ENCODE measurements at regions not wholly inside any gene's neighbourhood (a gene's known extent, or its start where the extent isn't known, plus 50 kb on each side); places are given as distances from the start of the nearest gene placed in this dataset.

DNA sequence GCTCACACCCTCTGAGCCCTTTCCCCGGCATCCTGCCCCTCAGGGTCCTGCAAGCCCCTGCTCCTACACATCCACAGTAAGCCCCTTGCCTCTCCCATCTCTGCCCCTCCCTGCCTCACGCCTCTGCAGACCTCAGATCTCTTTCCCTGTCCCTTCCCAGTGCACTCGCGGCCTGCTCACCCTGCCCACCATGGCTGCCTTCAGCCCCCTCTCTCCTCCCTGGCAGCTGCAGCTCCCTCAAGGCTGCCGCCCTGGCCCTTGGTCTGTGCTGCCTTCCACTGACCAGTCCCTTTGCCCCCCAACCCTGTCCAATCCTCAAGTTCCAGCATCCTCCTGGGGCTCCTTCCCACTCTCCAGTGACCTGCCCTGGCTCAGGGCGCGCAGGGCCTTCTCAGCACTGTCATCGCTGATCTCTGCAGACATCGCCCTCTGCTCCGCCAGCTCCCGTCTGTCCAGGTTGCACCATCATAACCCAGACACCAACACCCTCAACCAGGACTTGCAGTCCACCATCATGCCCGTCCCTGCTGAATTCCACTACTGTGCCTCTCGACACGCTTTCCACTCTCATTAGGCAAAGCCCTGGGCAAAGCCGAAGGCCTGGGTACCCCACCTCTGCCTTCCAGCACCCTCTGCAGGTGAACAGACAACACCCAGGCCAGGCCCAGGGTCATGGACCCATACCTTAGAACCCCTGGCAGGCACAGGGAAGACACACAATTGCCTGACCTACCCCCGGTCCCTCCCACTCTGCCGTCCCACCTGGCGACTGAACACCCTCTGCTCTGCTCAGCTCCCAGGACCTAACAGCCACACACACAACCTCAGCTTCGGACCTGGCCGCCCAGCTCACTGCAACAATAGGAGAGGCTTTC, 97.8 kb upstream of the RUFY1 start:
- intact Hi-C loops (cut with micrococcal nuclease) (no loop called here), in situ Hi-C loops (cut with MboI) (no loop called here)
- FAIRE-seq (no peak), DNase-seq (ENCODE audit: extremely low read depth in 1 of 4, low spot score in 3 of 4) (no peak), ATAC-seq (no peak)
- no peak overlapping the region for H3K4me3 ChIP-seq
- ChIA-PET CTCF (ENCODE audit: low intra/inter-chr PET ratio) (no interaction called here), POLR2A (interaction anchor here (0.6 kb wide), 2 partner anchors 166 to 206 kb away, joined by 3 read pairs; no protein-coding TSS in a partner anchor)
- BruUV-seq (replicated peaks): no TSS peak
- H3K9me3 ChIP-seq (replicated peaks; ENCODE audit: control insufficient read depth, insufficient read depth, low read depth, low read length): peaks cover 1% of the 10 kb centered on the region
- TF ChIP-seq ZNF134 (CRISPR knock-in tag; conservative IDR thresholded peaks at IDR 0.05): no peak
- TF ChIP-seq BCL6 (CRISPR knock-in tag; IDR thresholded peaks at IDR 0.05): no peak
- TF ChIP-seq, protein P1, sequence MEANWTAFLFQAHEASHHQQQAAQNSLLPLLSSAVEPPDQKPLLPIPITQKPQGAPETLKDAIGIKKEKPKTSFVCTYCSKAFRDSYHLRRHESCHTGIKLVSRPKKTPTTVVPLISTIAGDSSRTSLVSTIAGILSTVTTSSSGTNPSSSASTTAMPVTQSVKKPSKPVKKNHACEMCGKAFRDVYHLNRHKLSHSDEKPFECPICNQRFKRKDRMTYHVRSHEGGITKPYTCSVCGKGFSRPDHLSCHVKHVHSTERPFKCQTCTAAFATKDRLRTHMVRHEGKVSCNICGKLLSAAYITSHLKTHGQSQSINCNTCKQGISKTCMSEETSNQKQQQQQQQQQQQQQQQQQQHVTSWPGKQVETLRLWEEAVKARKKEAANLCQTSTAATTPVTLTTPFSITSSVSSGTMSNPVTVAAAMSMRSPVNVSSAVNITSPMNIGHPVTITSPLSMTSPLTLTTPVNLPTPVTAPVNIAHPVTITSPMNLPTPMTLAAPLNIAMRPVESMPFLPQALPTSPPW (CRISPR knock-in tag; IDR thresholded peaks at IDR 0.05): no peak
- H3K27me3 ChIP-seq (ENCODE audit: control insufficient read depth in 2 of 2, insufficient read depth in 2 of 2, low read length in 2 of 2): no peaks in the 10 kb centered on the region; a peak in 2 of 5 replicates
- no peaks in the 10 kb centered on the region; a peak in 1 of 5 replicates for H3K4me1 ChIP-seq (replicated peaks in 1 of 2; ENCODE audit: control insufficient read depth in 2 of 2, insufficient read depth in 2 of 2, low read length in 2 of 2)
- H3K4me2 ChIP-seq (ENCODE audit: insufficient read depth, low read length): no peak overlapping the region
- no peaks in the 10 kb centered on the region for H4K20me1 ChIP-seq (replicated peaks; ENCODE audit: control insufficient read depth, insufficient read depth, low read length)
- H3K36me3 ChIP-seq (ENCODE audit: control insufficient read depth, insufficient read depth, low read length): no peaks in the 10 kb centered on the region
- 2% methylated on average over 16 of the region's 20 CpGs for WGBS (ENCODE audit: insufficient coverage, low coverage, missing lambda C conversion rate)
- no peaks in the 10 kb centered on the region for H3K79me2 ChIP-seq (ENCODE audit: control insufficient read depth, insufficient read depth, low read length)
- no peak overlapping the region for H2AFZ ChIP-seq (ENCODE audit: low read depth, low read length)
- no peak overlapping the region for H3K27ac ChIP-seq (ENCODE audit: extremely low read depth, low read depth, low read length)
- no peaks in the 10 kb centered on the region for H3K9me1 ChIP-seq (ENCODE audit: control insufficient read depth, insufficient read depth, low read length)
- H3K9ac ChIP-seq (ENCODE audit: insufficient read depth in 1 of 2, low read depth in 2 of 2, low read length in 2 of 2): no peak overlapping the region

DNA sequence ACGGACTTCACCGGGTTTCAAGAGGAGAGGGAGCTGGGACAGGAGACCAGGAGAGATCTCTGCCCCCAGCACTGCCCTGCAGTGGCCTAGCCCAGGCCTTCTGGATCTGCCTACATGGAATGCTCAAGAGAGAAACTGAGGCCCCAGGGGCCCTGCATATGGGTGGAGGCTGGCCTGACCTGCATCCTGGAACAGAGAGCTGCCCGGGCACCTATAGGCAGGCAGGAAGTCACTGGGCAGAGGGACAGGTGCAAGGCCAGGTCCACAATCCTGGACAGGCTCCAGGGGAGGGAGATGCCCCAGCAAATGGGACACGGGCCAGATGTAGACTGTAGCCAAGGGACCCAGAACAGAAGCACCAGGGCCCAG, 98.5 kb upstream of the RUFY1 start:
- H2AFZ ChIP-seq (ENCODE audit: low read depth, low read length): no peak overlapping the region
- no peaks in the 10 kb centered on the region; a peak in 1 of 5 replicates for H3K4me1 ChIP-seq (replicated peaks in 1 of 2; ENCODE audit: control insufficient read depth in 2 of 2, insufficient read depth in 2 of 2, low read length in 2 of 2)
- H3K36me3 ChIP-seq (ENCODE audit: control insufficient read depth, insufficient read depth, low read length): no peaks in the 10 kb centered on the region
- H3K4me3 ChIP-seq: no peak overlapping the region
- no peak overlapping the region for H3K27ac ChIP-seq (ENCODE audit: extremely low read depth, low read depth, low read length)
- no peak overlapping the region for H3K9ac ChIP-seq (ENCODE audit: insufficient read depth in 1 of 2, low read depth in 2 of 2, low read length in 2 of 2)
- DNase-seq (ENCODE audit: extremely low read depth in 1 of 4, low spot score in 3 of 4) (no peak), FAIRE-seq (no peak), ATAC-seq (no peak)
- ChIA-PET CTCF (ENCODE audit: low intra/inter-chr PET ratio) (no interaction called here), POLR2A (interaction anchor here (0.6 kb wide), 1 partner anchor 208 kb away, joined by 3 read pairs; no protein-coding TSS in a partner anchor)
- no peaks in the 10 kb centered on the region; a peak in 1 of 5 replicates for H3K27me3 ChIP-seq (ENCODE audit: control insufficient read depth in 2 of 2, insufficient read depth in 2 of 2, low read length in 2 of 2)
- intact Hi-C loops (cut with micrococcal nuclease): no loop called here
- in situ Hi-C loops (cut with MboI): no loop called here
- peaks cover 1% of the 10 kb centered on the region for H3K9me3 ChIP-seq (replicated peaks; ENCODE audit: control insufficient read depth, insufficient read depth, low read depth, low read length)
- H3K4me2 ChIP-seq (ENCODE audit: insufficient read depth, low read length): no peak overlapping the region
- 2% methylated on average over 4 of the region's 4 CpGs for WGBS (ENCODE audit: insufficient coverage, low coverage, missing lambda C conversion rate)
- H4K20me1 ChIP-seq (replicated peaks; ENCODE audit: control insufficient read depth, insufficient read depth, low read length): no peaks in the 10 kb centered on the region
- BruUV-seq (replicated peaks): no TSS peak
- no peaks in the 10 kb centered on the region for H3K79me2 ChIP-seq (ENCODE audit: control insufficient read depth, insufficient read depth, low read length)
- H3K9me1 ChIP-seq (ENCODE audit: control insufficient read depth, insufficient read depth, low read length): no peaks in the 10 kb centered on the region
- TF ChIP-seq ZNF655 (CRISPR knock-in tag; IDR thresholded peaks at IDR 0.05) (no peak), POLR2A (conservative IDR thresholded peaks at IDR 0.05) (no peak), TAF1 (IDR thresholded peaks at IDR 0.05; ENCODE audit: control insufficient read depth, extremely low read depth, insufficient read depth, low read length, severe bottlenecking) (no peak), FOS (IDR thresholded peaks at IDR 0.05; ENCODE audit: extremely low read depth, insufficient read length) (no peak), PTRF (tag; IDR thresholded peaks at IDR 0.05) (no peak), POLR3G (IDR thresholded peaks at IDR 0.05; ENCODE audit: extremely low read depth, insufficient read length, insufficient replicate concordance) (no peak), FIP1L1 (IDR thresholded peaks at IDR 0.05; ENCODE audit: low read depth, low read length, poor library complexity, severe bottlenecking) (no peak)
- TF ChIP-seq, protein P2, sequence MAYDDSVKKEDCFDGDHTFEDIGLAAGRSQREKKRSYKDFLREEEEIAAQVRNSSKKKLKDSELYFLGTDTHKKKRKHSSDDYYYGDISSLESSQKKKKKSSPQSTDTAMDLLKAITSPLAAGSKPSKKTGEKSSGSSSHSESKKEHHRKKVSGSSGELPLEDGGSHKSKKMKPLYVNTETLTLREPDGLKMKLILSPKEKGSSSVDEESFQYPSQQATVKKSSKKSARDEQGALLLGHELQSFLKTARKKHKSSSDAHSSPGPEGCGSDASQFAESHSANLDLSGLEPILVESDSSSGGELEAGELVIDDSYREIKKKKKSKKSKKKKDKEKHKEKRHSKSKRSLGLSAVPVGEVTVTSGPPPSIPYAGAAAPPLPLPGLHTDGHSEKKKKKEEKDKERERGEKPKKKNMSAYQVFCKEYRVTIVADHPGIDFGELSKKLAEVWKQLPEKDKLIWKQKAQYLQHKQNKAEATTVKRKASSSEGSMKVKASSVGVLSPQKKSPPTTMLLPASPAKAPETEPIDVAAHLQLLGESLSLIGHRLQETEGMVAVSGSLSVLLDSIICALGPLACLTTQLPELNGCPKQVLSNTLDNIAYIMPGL (CRISPR knock-in tag; IDR thresholded peaks at IDR 0.05): no peak

Data from K562 (cell line).